ENCODE measurements at regions not wholly inside any gene's neighbourhood (a gene's known extent, or its start where the extent isn't known, plus 50 kb on each side); places are given as distances from the start of the nearest gene placed in this dataset.

DNA sequence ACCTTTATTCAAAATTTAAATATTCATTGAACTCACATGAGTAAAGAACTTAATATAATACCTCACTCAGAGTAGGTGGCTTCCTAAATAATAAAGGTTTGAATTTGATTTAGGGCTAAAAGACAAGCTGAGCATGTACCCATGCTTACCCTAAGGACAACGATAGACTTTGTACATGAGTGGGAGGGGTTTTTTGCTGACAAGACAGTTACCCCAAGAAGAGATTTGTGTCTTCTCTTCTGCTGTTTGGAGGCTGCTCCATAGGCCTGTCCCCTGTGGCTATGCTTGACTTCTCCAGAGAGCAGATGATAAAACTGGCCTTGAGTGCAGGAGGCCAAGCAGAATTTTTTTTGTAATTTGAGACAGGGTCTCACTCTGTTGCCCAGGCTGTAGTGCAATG is 383.9 kb downstream of the TMEM182 start:
- no peak for DNase-seq
- TF ChIP-seq, protein P1, sequence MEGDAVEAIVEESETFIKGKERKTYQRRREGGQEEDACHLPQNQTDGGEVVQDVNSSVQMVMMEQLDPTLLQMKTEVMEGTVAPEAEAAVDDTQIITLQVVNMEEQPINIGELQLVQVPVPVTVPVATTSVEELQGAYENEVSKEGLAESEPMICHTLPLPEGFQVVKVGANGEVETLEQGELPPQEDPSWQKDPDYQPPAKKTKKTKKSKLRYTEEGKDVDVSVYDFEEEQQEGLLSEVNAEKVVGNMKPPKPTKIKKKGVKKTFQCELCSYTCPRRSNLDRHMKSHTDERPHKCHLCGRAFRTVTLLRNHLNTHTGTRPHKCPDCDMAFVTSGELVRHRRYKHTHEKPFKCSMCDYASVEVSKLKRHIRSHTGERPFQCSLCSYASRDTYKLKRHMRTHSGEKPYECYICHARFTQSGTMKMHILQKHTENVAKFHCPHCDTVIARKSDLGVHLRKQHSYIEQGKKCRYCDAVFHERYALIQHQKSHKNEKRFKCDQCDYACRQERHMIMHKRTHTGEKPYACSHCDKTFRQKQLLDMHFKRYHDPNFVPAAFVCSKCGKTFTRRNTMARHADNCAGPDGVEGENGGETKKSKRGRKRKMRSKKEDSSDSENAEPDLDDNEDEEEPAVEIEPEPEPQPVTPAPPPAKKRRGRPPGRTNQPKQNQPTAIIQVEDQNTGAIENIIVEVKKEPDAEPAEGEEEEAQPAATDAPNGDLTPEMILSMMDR (conservative IDR thresholded peaks at IDR 0.05), result no peak

More for the DNA sequence above, 383.9 kb downstream of the TMEM182 start:
- Histone ChIP-seq H3T11ph (ENCODE audit: low read length) (no peak overlapping the region), H4K5ac (ENCODE audit: insufficient read length, low read depth, low read length) (no peak overlapping the region), H3K4me1 (ENCODE audit: insufficient read depth, low read length) (peaks cover 2% of the 10 kb centered on the region; the same call in 1 of the 2 replicates), H3K27ac (ENCODE audit: insufficient read length, low read depth, low read length) (no peak overlapping the region), H3K18ac (ENCODE audit: insufficient read length, low read depth, low read length) (no peak overlapping the region), H3K56ac (ENCODE audit: insufficient read length, low read depth, low read length) (no peak overlapping the region), H3K9me3 (ENCODE audit: control insufficient read depth, low read depth, low read length) (no peaks in the 10 kb centered on the region), H2BK120ac (ENCODE audit: low read depth, low read length, poor library complexity, severe bottlenecking) (no peak overlapping the region), H2BK15ac (ENCODE audit: low read depth, low read length) (no peak overlapping the region), H4K20me1 (ENCODE audit: control insufficient read depth, insufficient read depth, insufficient read length) (no peaks in the 10 kb centered on the region), H3K4me2 (ENCODE audit: insufficient read depth, insufficient read length, low read length) (no peak overlapping the region), H4K8ac (replicated peaks; ENCODE audit: insufficient read length, low read depth, low read length) (no peak overlapping the region), H2BK20ac (ENCODE audit: low read depth, low read length, poor library complexity, severe bottlenecking) (no peak overlapping the region), H3K14ac (ENCODE audit: insufficient read depth, low read length) (no peak overlapping the region), H3K9ac (ENCODE audit: extremely low read depth, insufficient read length, low read length) (no peak overlapping the region), H3K79me2 (ENCODE audit: insufficient read depth, low read length) (no peaks in the 10 kb centered on the region), H3K23me2 (ENCODE audit: insufficient read length, low read depth, low read length, poor library complexity, severe bottlenecking) (no peaks in the 10 kb centered on the region), H3K79me1 (ENCODE audit: insufficient read depth, low read depth, low read length, poor library complexity, severe bottlenecking) (no peaks in the 10 kb centered on the region), H3K27me3 (ENCODE audit: insufficient read depth, low read length) (no peaks in the 10 kb centered on the region), H2BK12ac (ENCODE audit: insufficient read length, low read depth, low read length) (no peak overlapping the region), H2AK5ac (ENCODE audit: insufficient read length, low read length) (no peak overlapping the region), H3K23ac (ENCODE audit: insufficient read length, low read depth, low read length) (no peak overlapping the region), H2AFZ (ENCODE audit: low read length) (no peak overlapping the region), H2BK5ac (ENCODE audit: insufficient read length, low read length) (no peak overlapping the region), H4K91ac (ENCODE audit: insufficient read length, low read depth, low read length) (no peak overlapping the region), H3K4ac (ENCODE audit: low read depth, low read length) (no peak overlapping the region)
- Mint-ChIP-seq H3K4me1 (peaks cover 0 to 2% of the 10 kb centered on the region in 2 experiments; a peak in 1 of 4 replicates), H3K9me3 (peaks cover 0 to 1% of the 10 kb centered on the region in 2 experiments; a peak in 2 of 5 replicates), H3K4me3 (no peak overlapping the region), H3K36me3 (ENCODE audit: insufficient read depth in 1 of 3, low read depth in 3 of 3) (peaks cover 0 to 4% (median 0%) of the 10 kb centered on the region in 3 experiments; a peak in 2 of 7 replicates), H3K27me3 (ENCODE audit: low read depth) (peaks cover 5% of the 10 kb centered on the region), H3K27ac (no peak overlapping the region)
- WGBS (ENCODE audit: extremely low coverage, insufficient read length, low lambda C conversion rate), result no CpG with 5 or more reads among the region's 1 CpG
